ENCODE measurements at regions not wholly inside any gene's neighbourhood (a gene's known extent, or its start where the extent isn't known, plus 50 kb on each side); places are given as distances from the start of the nearest gene placed in this dataset.

- DNase-seq = no peak
These were observed 436.4 kb downstream of the ADAMTS20 start for GRCh38 chr12:43115441-43116160.

GRCh38 chr12:43114316-43114715 is 437.7 kb downstream of the ADAMTS20 start:
- DNase-seq = no peak

DNA sequence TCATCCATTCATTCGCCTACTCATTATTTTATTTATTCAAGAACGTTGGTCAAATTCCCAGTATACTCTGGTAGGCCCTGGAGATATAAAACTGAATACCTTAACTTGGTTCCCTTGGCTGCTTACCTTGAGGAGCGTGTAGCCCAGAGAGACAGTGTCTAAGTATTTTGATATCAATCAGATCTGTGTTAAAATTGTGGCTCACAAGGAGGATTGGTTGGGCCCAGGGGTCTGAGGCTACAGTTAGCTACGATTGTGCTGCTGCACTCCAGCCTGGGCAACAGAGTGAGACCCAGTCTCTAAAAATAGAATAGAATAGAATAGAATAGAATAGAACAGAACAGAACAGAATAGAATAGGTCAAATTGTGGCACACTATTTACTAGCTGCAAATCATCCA is 438.4 kb downstream of the ADAMTS20 start:
- no peak for DNase-seq

DNA sequence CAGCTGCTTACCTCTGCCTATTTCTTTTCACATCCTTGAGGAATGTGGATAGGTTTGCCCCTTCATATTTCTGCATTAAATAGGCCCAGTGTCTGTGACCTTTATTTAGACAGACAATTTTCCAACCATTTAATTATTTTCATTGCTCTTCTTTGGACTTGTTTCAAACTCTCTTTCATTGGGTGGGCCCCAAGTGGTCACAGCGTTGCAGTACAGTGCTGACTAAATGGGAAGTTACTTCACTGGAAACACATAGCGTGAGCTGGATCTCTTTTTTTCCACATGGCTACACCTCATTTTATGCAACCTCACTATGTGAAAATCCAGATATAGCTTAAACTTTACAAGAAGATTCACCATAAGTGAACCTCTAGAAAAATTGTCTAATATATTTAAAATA is 438.9 kb downstream of the ADAMTS20 start:
- DNase-seq = no peak

DNA sequence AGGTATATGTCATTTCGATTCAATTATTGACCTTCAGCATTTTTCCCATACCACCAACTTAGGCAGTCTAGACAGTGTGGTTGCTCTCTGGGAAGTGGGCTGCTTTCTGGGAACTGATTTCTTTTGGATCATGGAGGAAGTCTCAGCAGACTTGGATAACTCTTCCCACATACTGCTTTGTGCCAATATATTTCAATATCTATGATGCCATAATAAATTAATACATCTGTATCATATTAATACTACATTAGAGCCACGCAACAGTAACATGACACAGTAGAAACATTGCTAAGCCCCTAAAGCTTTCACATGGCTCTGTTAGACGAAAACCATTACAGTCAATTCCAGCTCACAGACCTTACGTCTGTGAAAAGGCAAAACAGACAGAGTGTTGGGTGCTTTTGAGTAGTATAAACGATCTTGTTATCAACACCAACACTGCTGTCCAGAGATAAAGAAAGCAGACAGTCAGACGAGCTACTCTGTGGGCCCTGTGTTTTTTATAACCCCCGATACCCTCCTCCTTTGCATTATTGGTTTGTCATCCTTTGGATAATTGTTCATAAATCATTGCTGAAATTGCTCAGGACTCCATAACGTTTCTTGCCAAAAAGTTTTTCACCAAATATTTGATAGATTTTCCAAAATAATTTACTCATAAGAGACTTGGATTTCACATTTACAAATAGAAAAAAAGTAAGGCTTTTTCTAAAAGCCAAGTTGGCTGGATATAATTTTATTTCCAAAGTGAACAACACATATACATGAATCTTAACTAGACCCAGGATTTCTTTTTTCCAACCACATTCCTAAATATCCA is 439.7 kb downstream of the ADAMTS20 start:
- peak; percentile 78 for DNase-seq

DNA sequence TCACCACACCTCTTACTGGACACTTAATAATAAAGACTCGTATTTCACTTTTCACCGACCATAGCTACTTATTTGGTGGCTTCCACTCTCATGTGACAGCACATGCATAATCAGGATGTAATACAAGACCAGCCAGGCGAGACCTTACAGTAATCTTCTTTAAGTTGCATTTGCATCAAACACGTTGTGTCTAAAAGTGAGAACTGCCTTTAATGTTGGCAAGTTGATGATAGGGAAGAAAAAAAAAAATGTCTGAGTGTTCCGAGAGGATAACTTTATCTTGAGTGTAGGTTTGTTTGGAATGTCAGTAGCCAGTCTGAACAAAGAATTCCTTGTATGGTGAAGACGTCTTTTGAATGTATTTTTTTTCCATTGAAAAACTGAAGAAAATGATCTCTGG is 440.4 kb downstream of the ADAMTS20 start:
- DNase-seq = no peak

- DNase-seq = no peak
These were observed 442.2 kb downstream of the ADAMTS20 start for GRCh38 chr12:43109631-43110345.

- DNase-seq = no peak
These were observed 443.3 kb downstream of the ADAMTS20 start for GRCh38 chr12:43108656-43109055.

DNA sequence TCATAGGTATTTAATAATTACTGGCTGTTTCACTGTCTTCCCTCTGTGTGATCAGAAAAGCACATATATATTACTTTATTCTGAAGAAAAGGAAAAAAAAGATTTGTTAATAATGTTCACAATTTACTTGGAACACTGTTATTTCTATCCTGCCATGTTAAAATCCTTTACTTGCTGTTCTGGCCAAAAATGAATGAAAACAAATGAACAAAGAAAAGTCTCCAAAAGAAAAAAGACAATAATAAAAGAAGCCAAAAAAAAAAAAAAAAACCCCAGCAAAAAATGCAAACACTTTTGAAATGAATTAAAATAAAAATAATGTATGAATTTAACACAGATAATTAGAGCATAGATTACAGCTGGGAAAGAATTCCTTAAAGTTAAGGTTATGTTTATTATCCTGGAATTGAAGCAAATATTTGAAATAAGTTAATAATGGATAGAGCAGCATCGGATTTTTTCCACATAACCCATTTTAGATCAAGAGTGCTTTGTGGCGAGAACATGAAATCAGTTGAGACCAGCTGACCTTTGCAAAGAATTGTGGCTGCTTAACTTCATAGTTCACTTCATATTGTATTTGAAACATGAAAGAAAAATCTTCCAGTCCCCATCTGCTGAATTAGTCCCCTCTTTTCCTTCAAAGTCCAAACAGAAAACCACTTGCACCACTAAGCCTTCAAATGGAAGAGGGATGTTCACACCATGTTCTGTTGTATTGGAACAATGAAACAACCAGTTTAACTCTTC is 444.8 kb downstream of the ADAMTS20 start:
- DNase-seq = no peak

GRCh38 chr12:43106355-43106754 is 445.6 kb downstream of the ADAMTS20 start:
- DNase-seq = no peak

DNA sequence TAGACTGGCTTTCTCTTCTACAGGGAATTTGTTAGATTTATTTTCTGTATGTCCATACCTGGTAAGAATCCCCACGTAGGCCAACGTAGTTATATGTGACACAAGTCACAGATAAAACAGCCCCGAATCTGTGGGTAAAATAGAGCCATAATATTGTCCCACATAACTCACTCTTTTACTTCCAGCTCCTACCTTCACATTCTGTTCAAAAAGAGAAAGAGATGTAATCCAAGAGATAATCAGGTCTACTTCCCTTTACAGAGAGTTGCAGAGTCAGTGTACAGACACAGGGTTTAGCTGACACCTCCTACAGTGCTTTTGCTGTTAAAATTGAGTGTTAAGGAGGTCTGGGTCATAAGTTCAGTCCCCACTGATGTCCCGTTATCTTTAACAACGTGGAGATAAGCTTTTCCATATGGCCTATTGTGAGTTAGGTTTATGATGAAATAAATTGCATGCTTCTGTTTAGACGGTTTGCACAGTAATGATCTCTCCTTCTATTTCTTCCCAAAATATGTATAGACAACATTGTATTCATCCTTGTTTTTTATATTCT is 446.5 kb downstream of the ADAMTS20 start:
- no peak for DNase-seq

- DNase-seq = no peak
These were observed 447.5 kb downstream of the ADAMTS20 start for GRCh38 chr12:43104494-43104893.

DNA sequence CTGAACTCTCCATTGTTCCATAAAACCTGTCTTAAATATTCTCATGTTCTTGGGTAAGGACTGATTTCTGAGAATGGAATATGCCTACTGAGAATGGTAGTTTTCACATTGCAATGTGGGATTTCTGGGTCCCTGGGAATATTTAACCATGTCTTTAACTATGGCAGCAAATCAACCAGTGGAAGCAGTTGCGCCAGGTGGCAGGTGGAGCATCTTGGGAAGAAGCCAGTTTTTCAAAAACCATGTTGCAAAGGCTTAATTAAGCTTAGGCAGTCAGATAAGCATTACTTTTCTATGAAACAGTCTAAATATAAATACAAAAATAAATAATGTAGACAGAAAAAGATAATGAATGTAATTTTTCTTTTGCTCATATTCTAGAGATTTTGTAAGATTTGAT is 448.1 kb downstream of the ADAMTS20 start:
- no peak for DNase-seq

- no peak for DNase-seq
These were observed 449.3 kb downstream of the ADAMTS20 start for GRCh38 chr12:43102546-43103264.

DNA sequence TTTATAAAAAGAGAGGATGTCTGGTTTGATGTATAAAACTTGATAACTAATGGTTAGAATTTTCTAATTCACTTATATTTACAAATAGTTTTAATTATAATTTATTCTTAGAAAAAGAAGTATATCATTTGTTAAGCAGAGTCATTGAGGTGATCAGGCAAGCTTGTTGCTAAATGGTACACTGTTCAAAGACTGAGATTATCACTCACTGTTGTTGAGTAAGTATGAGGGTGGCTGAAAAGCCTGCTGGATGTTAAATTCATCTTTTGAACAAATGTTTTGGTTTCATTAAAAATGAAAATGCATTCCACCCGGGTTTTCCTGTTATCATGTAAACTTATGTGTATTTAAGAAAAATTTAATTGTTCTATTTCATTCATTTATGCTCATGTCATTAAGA is 451.8 kb downstream of the ADAMTS20 start:
- no peak for DNase-seq

- peak; percentile 70 for DNase-seq
These were observed 452.3 kb downstream of the ADAMTS20 start for GRCh38 chr12:43099691-43100163.

- no peak for DNase-seq
These were observed 453.0 kb downstream of the ADAMTS20 start for GRCh38 chr12:43098766-43099550.

- DNase-seq = no peak
These were observed 453.9 kb downstream of the ADAMTS20 start for GRCh38 chr12:43098071-43098470.

DNA sequence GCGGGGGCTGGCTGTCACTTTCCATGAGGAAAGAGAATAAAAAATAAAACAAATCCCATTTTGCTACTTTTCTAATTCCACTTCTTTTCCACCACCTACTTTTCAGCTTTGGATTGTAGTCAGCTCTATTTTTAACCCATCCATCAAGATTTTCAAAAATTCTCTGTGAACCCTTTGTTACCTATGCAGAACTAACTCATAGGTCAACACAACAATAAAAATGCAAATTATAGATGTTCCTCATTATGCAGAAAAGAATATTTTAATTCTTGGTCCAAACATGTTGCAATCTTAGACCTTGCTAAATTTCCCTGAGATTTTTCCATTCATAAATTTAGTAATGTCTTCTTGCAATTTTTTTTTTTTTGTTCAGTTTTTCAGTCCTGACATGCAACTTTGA is 454.5 kb downstream of the ADAMTS20 start:
- no peak for DNase-seq

- DNase-seq = no peak
These were observed 456.2 kb downstream of the ADAMTS20 start for GRCh38 chr12:43095669-43096280.

Data from islet precursor cell (in vitro differentiated cells).